SU-DHL-6 (cell line): ENCODE measurements at regions not wholly inside any gene's neighbourhood (a gene's known extent, or its start where the extent isn't known, plus 50 kb on each side); places are given as distances from the start of the nearest gene placed in this dataset.

Source experiments
- EZH2phosphoT487 ChIP-seq: fragments of 200-600 bp; sonication (generic), shearing (Covaris generic); conservative IDR thresholded peaks from 2 replicates; pipeline ENCODE4 v1.6.1; 2018; ENCODE audit warnings: mild to moderate bottlenecking, antibody characterized with exemption, low read length, moderate library complexity, mixed read lengths
- TF ChIP-seq, protein P1 (sequence below): fragments of 200-600 bp; sonication (generic); IDR thresholded peaks from one replicate; pipeline ENCODE4 v1.5.1; 2017; ENCODE audit warnings: antibody characterized with exemption, mild to moderate bottlenecking, low read length, moderate library complexity; ENCODE audit not compliant: insufficient read depth, poor library complexity, severe bottlenecking

GRCh38 chr21:16509476-16509875 lies 779.7 kb downstream of the USP25 start:
- TF ChIP-seq, protein P1, sequence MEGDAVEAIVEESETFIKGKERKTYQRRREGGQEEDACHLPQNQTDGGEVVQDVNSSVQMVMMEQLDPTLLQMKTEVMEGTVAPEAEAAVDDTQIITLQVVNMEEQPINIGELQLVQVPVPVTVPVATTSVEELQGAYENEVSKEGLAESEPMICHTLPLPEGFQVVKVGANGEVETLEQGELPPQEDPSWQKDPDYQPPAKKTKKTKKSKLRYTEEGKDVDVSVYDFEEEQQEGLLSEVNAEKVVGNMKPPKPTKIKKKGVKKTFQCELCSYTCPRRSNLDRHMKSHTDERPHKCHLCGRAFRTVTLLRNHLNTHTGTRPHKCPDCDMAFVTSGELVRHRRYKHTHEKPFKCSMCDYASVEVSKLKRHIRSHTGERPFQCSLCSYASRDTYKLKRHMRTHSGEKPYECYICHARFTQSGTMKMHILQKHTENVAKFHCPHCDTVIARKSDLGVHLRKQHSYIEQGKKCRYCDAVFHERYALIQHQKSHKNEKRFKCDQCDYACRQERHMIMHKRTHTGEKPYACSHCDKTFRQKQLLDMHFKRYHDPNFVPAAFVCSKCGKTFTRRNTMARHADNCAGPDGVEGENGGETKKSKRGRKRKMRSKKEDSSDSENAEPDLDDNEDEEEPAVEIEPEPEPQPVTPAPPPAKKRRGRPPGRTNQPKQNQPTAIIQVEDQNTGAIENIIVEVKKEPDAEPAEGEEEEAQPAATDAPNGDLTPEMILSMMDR = no peak
- no peak for TF ChIP-seq EZH2phosphoT487
